ENCODE measurements at regions not wholly inside any gene's neighbourhood (a gene's known extent, or its start where the extent isn't known, plus 50 kb on each side); places are given as distances from the start of the nearest gene placed in this dataset.

GRCh38 chr3:104154896-104155295, 1211.8 kb upstream of the ALCAM start:
- no peak overlapping the region for H4K5ac ChIP-seq (ENCODE audit: insufficient read length, low read depth, low read length)
- H2BK5ac ChIP-seq (ENCODE audit: insufficient read length, low read length), result no peak overlapping the region
- H2AFZ ChIP-seq (ENCODE audit: low read length), result no peak overlapping the region
- Mint-ChIP-seq H3K27me3 (ENCODE audit: low read depth) (no peaks in the 10 kb centered on the region), H3K36me3 (ENCODE audit: insufficient read depth in 1 of 3, low read depth in 3 of 3) (no peaks in the 10 kb centered on the region), H3K27ac (no peak overlapping the region), H3K4me1 (peaks cover 5% of the 10 kb centered on the region in 2 experiments; a peak in 3 of 4 replicates), H3K4me3 (no peak overlapping the region), H3K9me3 (no peaks in the 10 kb centered on the region)
- H2BK12ac ChIP-seq (ENCODE audit: insufficient read length, low read depth, low read length), result no peak overlapping the region
- no peaks in the 10 kb centered on the region for H3K79me1 ChIP-seq (ENCODE audit: insufficient read depth, low read depth, low read length, poor library complexity, severe bottlenecking)
- H3K4ac ChIP-seq (ENCODE audit: low read depth, low read length), result no peak overlapping the region
- H2AK5ac ChIP-seq (ENCODE audit: insufficient read length, low read length), result no peak overlapping the region
- H3K79me2 ChIP-seq (ENCODE audit: insufficient read depth, low read length), result no peaks in the 10 kb centered on the region
- H4K8ac ChIP-seq (replicated peaks; ENCODE audit: insufficient read length, low read depth, low read length), result no peak overlapping the region
- H2BK120ac ChIP-seq (ENCODE audit: low read depth, low read length, poor library complexity, severe bottlenecking), result no peak overlapping the region
- no peak overlapping the region for H3K56ac ChIP-seq (ENCODE audit: insufficient read length, low read depth, low read length)
- H3K4me2 ChIP-seq (ENCODE audit: insufficient read depth, insufficient read length, low read length), result no peak overlapping the region
- no peak overlapping the region for H3K9ac ChIP-seq (ENCODE audit: extremely low read depth, insufficient read length, low read length)
- no peak overlapping the region for H3K27ac ChIP-seq (ENCODE audit: insufficient read length, low read depth, low read length)
- H3K23me2 ChIP-seq (ENCODE audit: insufficient read length, low read depth, low read length, poor library complexity, severe bottlenecking), result no peaks in the 10 kb centered on the region
- H3T11ph ChIP-seq (ENCODE audit: low read length), result no peak overlapping the region
- no peaks in the 10 kb centered on the region for H3K9me3 ChIP-seq (ENCODE audit: control insufficient read depth, low read depth, low read length)
- H3K18ac ChIP-seq (ENCODE audit: insufficient read length, low read depth, low read length), result no peak overlapping the region
- no peak overlapping the region for H3K23ac ChIP-seq (ENCODE audit: insufficient read length, low read depth, low read length)
- H4K91ac ChIP-seq (ENCODE audit: insufficient read length, low read depth, low read length), result no peak overlapping the region
- H2BK15ac ChIP-seq (ENCODE audit: low read depth, low read length), result no peak overlapping the region
- H3K27me3 ChIP-seq (ENCODE audit: insufficient read depth, low read length), result no peaks in the 10 kb centered on the region
- no peak for DNase-seq
- H4K20me1 ChIP-seq (ENCODE audit: control insufficient read depth, insufficient read depth, insufficient read length), result no peaks in the 10 kb centered on the region
- WGBS (ENCODE audit: extremely low coverage, insufficient read length, low lambda C conversion rate), result no CpG with 5 or more reads among the region's 2 CpGs
- no peaks in the 10 kb centered on the region; the same call in 1 of the 2 replicates for H3K4me1 ChIP-seq (ENCODE audit: insufficient read depth, low read length)
- no peak overlapping the region for H3K14ac ChIP-seq (ENCODE audit: insufficient read depth, low read length)
- TF ChIP-seq CTCF (conservative IDR thresholded peaks at IDR 0.05), result no peak
- H2BK20ac ChIP-seq (ENCODE audit: low read depth, low read length, poor library complexity, severe bottlenecking), result no peak overlapping the region
